HUES48 (cell line): ENCODE measurements at regions not wholly inside any gene's neighbourhood (a gene's known extent, or its start where the extent isn't known, plus 50 kb on each side); places are given as distances from the start of the nearest gene placed in this dataset.

ENCODE experiments used
- H3K27ac ChIP-seq: one replicate; pipeline ENCODE4 v1.7.0; 2013; ENCODE audit warnings: low read depth, low read length, inconsistent platforms
- H3K27me3 ChIP-seq: 2 replicates; pipeline ENCODE4 v1.6.1; 2013; ENCODE audit warnings: mild to moderate bottlenecking, low read length; ENCODE audit not compliant: control insufficient read depth, insufficient read depth
- H3K36me3 ChIP-seq: 2 replicates; pipeline ENCODE4 v1.6.1; 2013; ENCODE audit warnings: low read length; ENCODE audit not compliant: control insufficient read depth, insufficient read depth
- H3K4me1 ChIP-seq: 2 replicates; pipeline ENCODE4 v1.6.1; 2013; ENCODE audit warnings: mild to moderate bottlenecking, low read length; ENCODE audit not compliant: control insufficient read depth, insufficient read depth
- H3K4me3 ChIP-seq: 2 replicates; pipeline ENCODE4 v1.5.1; 2013; ENCODE audit warnings: mild to moderate bottlenecking, low read depth, low read length
- H3K9ac ChIP-seq: 2 replicates; pipeline ENCODE4 v1.6.1; 2013; ENCODE audit warnings: mild to moderate bottlenecking, low read depth, low read length, moderate library complexity
- H3K9me3 ChIP-seq: 2 replicates; pipeline ENCODE4 v1.6.1; 2013; ENCODE audit warnings: low read length; ENCODE audit not compliant: control insufficient read depth, insufficient read depth

- H3K9me3 ChIP-seq, result no peaks in the 10 kb centered on the region
- H3K4me1 ChIP-seq, result no peaks in the 10 kb centered on the region
- no peaks in the 10 kb centered on the region for H3K27me3 ChIP-seq
- no peak overlapping the region for H3K4me3 ChIP-seq
- H3K36me3 ChIP-seq, result no peaks in the 10 kb centered on the region
- H3K9ac ChIP-seq, result no peak overlapping the region
- no peak overlapping the region for H3K27ac ChIP-seq
These were observed 302.7 kb downstream of the CYP26B1 start for GRCh38 chr2:71844967-71845366.

- Histone ChIP-seq H3K27ac (no peak overlapping the region), H3K36me3 (no peaks in the 10 kb centered on the region), H3K4me3 (no peak overlapping the region), H3K9me3 (no peaks in the 10 kb centered on the region), H3K4me1 (no peaks in the 10 kb centered on the region), H3K27me3 (no peaks in the 10 kb centered on the region), H3K9ac (no peak overlapping the region)
These were observed 304.2 kb downstream of the CYP26B1 start for GRCh38 chr2:71843391-71843850.

DNA sequence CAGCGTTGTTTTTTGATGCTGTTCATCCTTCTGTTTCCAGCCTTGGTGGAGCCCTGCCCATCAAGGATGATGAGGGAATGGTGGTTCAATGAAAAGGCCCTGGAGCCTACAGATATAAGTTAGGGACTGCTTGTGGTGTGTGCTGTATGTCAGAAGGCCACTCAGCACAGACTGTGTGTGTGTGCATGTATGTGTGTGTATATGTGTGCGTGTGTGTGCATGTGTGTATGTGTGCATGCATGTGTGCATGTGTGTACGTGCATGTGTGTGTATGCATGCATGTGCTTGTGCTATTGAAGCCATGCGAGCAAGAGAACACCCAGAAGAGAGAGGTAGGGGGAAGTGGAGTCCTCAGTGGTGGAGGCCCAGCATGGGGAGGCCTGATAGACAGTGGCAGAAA lies 304.9 kb downstream of the CYP26B1 start:
- no peaks in the 10 kb centered on the region for H3K9me3 ChIP-seq
- no peaks in the 10 kb centered on the region for H3K36me3 ChIP-seq
- H3K27me3 ChIP-seq, result no peaks in the 10 kb centered on the region
- H3K4me1 ChIP-seq, result no peaks in the 10 kb centered on the region
- no peak overlapping the region for H3K4me3 ChIP-seq
- H3K27ac ChIP-seq, result no peak overlapping the region
- H3K9ac ChIP-seq, result no peak overlapping the region

DNA sequence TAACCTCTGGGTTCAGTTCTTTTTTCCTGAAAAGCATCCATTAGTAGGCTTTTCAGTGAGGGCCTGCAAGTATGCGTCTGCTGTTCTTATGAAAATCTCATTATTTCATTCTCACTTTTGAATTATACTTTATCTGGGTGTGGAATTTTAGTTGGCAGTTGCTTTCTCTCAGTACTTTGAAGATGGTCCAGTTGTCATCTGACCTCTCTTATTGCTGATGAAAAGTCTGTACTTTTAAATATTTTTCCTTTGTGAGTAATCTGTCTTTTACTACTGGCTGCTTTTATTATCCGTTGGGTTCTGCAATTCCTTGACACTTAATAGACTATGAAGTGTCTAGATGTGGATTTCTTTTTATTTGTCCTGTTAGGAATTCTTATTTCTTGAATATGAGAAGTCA lies 307.8 kb downstream of the CYP26B1 start:
- Histone ChIP-seq H3K4me1 (no peaks in the 10 kb centered on the region), H3K9ac (no peak overlapping the region), H3K27ac (no peak overlapping the region), H3K9me3 (no peaks in the 10 kb centered on the region), H3K27me3 (no peaks in the 10 kb centered on the region), H3K4me3 (no peak overlapping the region), H3K36me3 (no peaks in the 10 kb centered on the region)

- no peaks in the 10 kb centered on the region for H3K27me3 ChIP-seq
- no peaks in the 10 kb centered on the region for H3K36me3 ChIP-seq
- H3K4me1 ChIP-seq, result no peaks in the 10 kb centered on the region
- H3K9me3 ChIP-seq, result no peaks in the 10 kb centered on the region
- no peak overlapping the region for H3K9ac ChIP-seq
- H3K27ac ChIP-seq, result no peak overlapping the region
- no peak overlapping the region for H3K4me3 ChIP-seq
These were observed 312.9 kb downstream of the CYP26B1 start for GRCh38 chr2:71834796-71835195.

DNA sequence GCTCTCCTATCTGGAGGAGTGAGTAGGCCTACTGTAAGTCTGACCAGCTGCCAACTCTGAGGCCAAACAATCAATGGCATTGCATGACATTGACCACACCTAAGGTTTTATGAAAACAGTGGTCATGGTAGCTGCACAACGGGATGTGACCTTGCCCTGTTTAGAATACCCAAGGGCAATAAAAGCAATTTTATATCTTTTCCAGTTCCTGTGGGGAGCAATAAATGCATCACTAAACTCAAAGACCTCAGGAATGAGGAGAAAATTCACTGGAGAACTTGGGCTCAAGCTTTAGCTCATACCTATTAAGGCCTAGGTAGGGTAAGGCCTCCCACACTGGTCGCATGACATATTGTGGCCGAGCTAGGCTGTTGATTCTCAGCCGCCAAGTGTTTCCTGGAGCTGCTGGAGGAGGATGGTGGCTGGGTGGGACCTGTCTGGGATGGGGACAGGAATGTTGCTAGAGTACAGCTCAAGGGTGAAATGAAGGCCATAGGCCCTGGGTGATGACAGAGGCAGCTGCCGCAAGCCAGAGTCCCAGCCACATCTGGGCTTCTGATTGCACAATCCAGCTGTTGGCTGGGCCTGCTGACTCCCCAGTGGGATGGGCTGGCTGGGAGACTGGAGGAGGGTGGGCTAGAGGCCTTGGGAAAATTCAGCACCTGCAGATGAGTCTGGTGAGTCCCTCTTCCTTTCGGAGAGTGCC lies 313.7 kb downstream of the CYP26B1 start:
- Histone ChIP-seq H3K27ac (no peak overlapping the region), H3K9me3 (no peaks in the 10 kb centered on the region), H3K4me1 (no peaks in the 10 kb centered on the region), H3K36me3 (no peaks in the 10 kb centered on the region), H3K4me3 (no peak overlapping the region), H3K9ac (no peak overlapping the region), H3K27me3 (no peaks in the 10 kb centered on the region)

GRCh38 chr2:71833272-71833671 lies 314.4 kb downstream of the CYP26B1 start:
- no peaks in the 10 kb centered on the region for H3K4me1 ChIP-seq

GRCh38 chr2:71832844-71833243 lies 314.8 kb downstream of the CYP26B1 start:
- H3K4me1 ChIP-seq, result no peaks in the 10 kb centered on the region
- no peaks in the 10 kb centered on the region for H3K9me3 ChIP-seq
- no peak overlapping the region for H3K9ac ChIP-seq
- H3K4me3 ChIP-seq, result no peak overlapping the region
- no peaks in the 10 kb centered on the region for H3K36me3 ChIP-seq
- no peaks in the 10 kb centered on the region for H3K27me3 ChIP-seq
- H3K27ac ChIP-seq, result no peak overlapping the region

More at GRCh38 chr2:71833272-71833671, 314.4 kb downstream of the CYP26B1 start:
- no peaks in the 10 kb centered on the region for H3K36me3 ChIP-seq
- no peak overlapping the region for H3K4me3 ChIP-seq
- H3K9me3 ChIP-seq, result no peaks in the 10 kb centered on the region
- H3K27ac ChIP-seq, result no peak overlapping the region
- H3K27me3 ChIP-seq, result no peaks in the 10 kb centered on the region
- H3K9ac ChIP-seq, result no peak overlapping the region

GRCh38 chr2:71832388-71832787 lies 315.3 kb downstream of the CYP26B1 start:
- no peak overlapping the region for H3K4me3 ChIP-seq
- no peaks in the 10 kb centered on the region for H3K27me3 ChIP-seq
- no peak overlapping the region for H3K9ac ChIP-seq
- no peak overlapping the region for H3K27ac ChIP-seq
- no peaks in the 10 kb centered on the region for H3K36me3 ChIP-seq
- H3K4me1 ChIP-seq, result no peaks in the 10 kb centered on the region
- no peaks in the 10 kb centered on the region for H3K9me3 ChIP-seq

GRCh38 chr2:71831193-71831577 lies 316.5 kb downstream of the CYP26B1 start:
- Histone ChIP-seq H3K27ac (no peak overlapping the region), H3K9ac (no peak overlapping the region), H3K9me3 (no peaks in the 10 kb centered on the region), H3K36me3 (no peaks in the 10 kb centered on the region), H3K4me3 (no peak overlapping the region), H3K4me1 (no peaks in the 10 kb centered on the region), H3K27me3 (no peaks in the 10 kb centered on the region)

DNA sequence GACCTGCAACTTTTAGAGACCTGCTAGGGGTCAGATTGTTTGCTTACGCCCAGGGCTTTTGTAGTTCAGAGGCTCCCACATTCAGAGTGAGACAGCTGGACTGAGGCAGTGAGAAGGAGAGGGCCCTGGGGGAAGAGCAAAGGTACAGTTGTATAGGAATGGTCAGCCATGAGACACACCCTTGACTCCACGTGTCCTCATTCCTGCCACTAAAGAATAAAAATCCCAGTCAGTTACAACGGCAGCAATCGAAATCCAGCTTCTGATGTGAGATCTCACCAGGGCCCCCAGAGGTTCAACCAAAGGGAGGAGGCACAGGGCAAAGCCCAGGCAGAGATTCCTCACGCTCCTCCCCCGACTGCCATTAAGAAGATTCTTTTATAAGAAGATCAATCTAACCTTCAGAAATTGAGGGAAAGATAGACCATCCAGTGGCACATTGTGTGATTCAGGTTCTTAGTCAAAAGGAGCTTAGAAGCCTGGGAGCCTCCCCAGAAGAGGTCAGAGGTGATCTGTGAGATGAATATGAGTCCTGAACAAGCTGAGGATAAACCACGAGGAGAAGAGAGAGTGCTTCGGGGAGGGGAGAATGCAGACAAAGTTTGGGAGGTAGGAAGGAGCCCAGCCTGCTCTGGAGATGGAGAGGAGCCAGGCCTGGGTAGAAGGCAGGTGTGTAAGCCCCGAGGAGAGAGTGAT lies 317.0 kb downstream of the CYP26B1 start:
- Histone ChIP-seq H3K27me3 (no peaks in the 10 kb centered on the region), H3K4me3 (no peak overlapping the region), H3K36me3 (no peaks in the 10 kb centered on the region), H3K4me1 (no peaks in the 10 kb centered on the region), H3K9me3 (no peaks in the 10 kb centered on the region), H3K27ac (no peak overlapping the region), H3K9ac (no peak overlapping the region)
